Tibial artery (tissue), 4 donors: ENCODE measurements at regions not wholly inside any gene's neighbourhood (a gene's known extent, or its start where the extent isn't known, plus 50 kb on each side); places are given as distances from the start of the nearest gene placed in this dataset.

Experiments used
- DNase-seq, 2 donors: peaks; one replicate each; pipeline ENCODE4 v3.0.0-alpha.2; 2019
- H3K27ac ChIP-seq, 2 donors: fragments of 200-600 bp; sonication (generic) in 1 of 2; 1 replicate in 1 of 2; 2 replicates in 1 of 2; pipeline ENCODE4 v1.5.1; 2018 to 2019; ENCODE audit warnings: mild to moderate bottlenecking in 1 of 2
- H3K27me3 ChIP-seq, 2 donors: fragments of 200-600 bp; sonication (generic) in 1 of 2; one replicate each; pipeline versions ENCODE4 v1.5.1 to v1.6.0; 2016 to 2019
- H3K36me3 ChIP-seq, 3 donors: fragments of 200-600 bp; sonication (generic) in 2 of 3; one replicate each; pipeline ENCODE4 v1.5.1; 2016 to 2019; ENCODE audit warnings: mild to moderate bottlenecking in 2 of 3
- H3K4me1 ChIP-seq, 4 donors: fragments of 200-600 bp; sonication (generic) in 2 of 4; 1 replicate in 3 of 4; 2 replicates in 1 of 4; pipeline ENCODE4 v1.5.1; 2016 to 2019
- H3K4me3 ChIP-seq, 2 donors: fragments of 200-600 bp; sonication (generic) in 1 of 2; 1 replicate in 1 of 2; 2 replicates in 1 of 2; pipeline ENCODE4 v1.5.1; 2018 to 2019; ENCODE audit warnings: mild to moderate bottlenecking in 2 of 2
- H3K9me3 ChIP-seq, 3 donors: fragments of 200-600 bp; sonication (generic) in 1 of 3; one replicate each; pipeline ENCODE4 v1.5.1; 2016 to 2019
- intact Hi-C: fragments of 100-400 bp; cut with DNase I; formaldehyde crosslinking; loops from one replicate; pipeline ENCODE4 v1.15.0; 2023; ENCODE audit warnings: low total_unique reads
- TF ChIP-seq, protein P1 (sequence below), 2 experiments: fragments of 200-600 bp in 1 of 2; fragments of 450-650 bp in 1 of 2; IDR thresholded peaks; one replicate each; pipeline ENCODE4 v1.5.1; 2017 to 2019; ENCODE audit warnings: antibody characterized with exemption in 2 of 2, mild to moderate bottlenecking in 1 of 2, moderate library complexity in 1 of 2

- no peaks in the 10 kb centered on the region for H3K27me3 ChIP-seq
- no peak overlapping the region for H3K27ac ChIP-seq
- TF ChIP-seq, protein P1, sequence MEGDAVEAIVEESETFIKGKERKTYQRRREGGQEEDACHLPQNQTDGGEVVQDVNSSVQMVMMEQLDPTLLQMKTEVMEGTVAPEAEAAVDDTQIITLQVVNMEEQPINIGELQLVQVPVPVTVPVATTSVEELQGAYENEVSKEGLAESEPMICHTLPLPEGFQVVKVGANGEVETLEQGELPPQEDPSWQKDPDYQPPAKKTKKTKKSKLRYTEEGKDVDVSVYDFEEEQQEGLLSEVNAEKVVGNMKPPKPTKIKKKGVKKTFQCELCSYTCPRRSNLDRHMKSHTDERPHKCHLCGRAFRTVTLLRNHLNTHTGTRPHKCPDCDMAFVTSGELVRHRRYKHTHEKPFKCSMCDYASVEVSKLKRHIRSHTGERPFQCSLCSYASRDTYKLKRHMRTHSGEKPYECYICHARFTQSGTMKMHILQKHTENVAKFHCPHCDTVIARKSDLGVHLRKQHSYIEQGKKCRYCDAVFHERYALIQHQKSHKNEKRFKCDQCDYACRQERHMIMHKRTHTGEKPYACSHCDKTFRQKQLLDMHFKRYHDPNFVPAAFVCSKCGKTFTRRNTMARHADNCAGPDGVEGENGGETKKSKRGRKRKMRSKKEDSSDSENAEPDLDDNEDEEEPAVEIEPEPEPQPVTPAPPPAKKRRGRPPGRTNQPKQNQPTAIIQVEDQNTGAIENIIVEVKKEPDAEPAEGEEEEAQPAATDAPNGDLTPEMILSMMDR (IDR thresholded peaks at IDR 0.05): no peak
- intact Hi-C loops: no loop called here
- no peaks in the 10 kb centered on the region for H3K9me3 ChIP-seq
- H3K4me3 ChIP-seq: no peak overlapping the region
- DNase-seq: peak in 1 of 2 donors; percentile 15
- no peaks in the 10 kb centered on the region for H3K36me3 ChIP-seq
- H3K4me1 ChIP-seq: no peaks in the 10 kb centered on the region
These were observed 686.3 kb upstream of the HS6ST1 start for GRCh38 chr2:129004940-129005490.

DNA sequence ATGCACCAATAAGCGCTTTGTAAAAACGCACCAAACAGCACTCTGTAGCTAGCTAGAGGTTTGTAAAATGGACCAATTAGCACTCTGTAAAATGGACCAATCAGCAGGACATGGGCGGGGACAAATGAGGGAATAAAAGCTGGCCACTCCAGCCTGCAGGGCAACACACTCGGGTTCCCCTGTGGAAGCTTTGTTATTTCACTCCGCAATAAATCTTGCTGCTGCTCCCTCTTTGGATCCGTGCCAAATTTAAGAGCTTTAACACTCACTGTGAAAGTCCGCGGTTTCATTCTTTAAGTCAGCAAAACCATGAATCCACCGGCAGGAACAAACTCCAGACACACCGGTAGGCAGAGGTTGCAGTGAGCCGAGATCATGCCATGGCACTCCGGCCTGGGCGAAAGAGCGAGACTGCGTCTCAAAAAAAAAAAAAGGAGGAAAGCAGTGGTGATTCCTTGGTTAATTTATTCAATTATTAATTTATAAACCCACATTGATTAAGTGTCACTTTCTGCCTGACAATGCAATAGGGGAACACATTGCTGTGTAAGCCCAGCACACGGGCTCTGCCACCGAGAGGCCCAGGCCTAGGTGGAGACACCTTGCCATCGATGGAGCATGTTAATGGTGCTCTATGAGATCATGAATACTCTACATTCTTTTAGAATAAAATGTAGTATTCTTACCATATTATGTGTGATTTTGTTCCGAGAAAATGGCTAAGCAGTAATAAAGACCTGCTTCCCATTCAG, 687.6 kb upstream of the HS6ST1 start:
- H3K4me3 ChIP-seq: no peak overlapping the region
- TF ChIP-seq, protein P1 (IDR thresholded peaks at IDR 0.05): no peak
- H3K27me3 ChIP-seq: no peaks in the 10 kb centered on the region
- H3K9me3 ChIP-seq: no peaks in the 10 kb centered on the region
- no peak for DNase-seq
- H3K27ac ChIP-seq: no peak overlapping the region
- H3K36me3 ChIP-seq: no peaks in the 10 kb centered on the region
- no peaks in the 10 kb centered on the region for H3K4me1 ChIP-seq
- intact Hi-C loops: no loop called here

GRCh38 chr2:129006901-129007300, 688.2 kb upstream of the HS6ST1 start:
- no peaks in the 10 kb centered on the region for H3K4me1 ChIP-seq
- H3K27ac ChIP-seq: no peak overlapping the region
- H3K27me3 ChIP-seq: no peaks in the 10 kb centered on the region
- no peak overlapping the region for H3K4me3 ChIP-seq
- TF ChIP-seq, protein P1 (IDR thresholded peaks at IDR 0.05): no peak
- intact Hi-C loops: no loop called here
- no peaks in the 10 kb centered on the region for H3K9me3 ChIP-seq
- H3K36me3 ChIP-seq: no peaks in the 10 kb centered on the region
- no peak for DNase-seq

- intact Hi-C loops: no loop called here
- TF ChIP-seq, protein P1 (IDR thresholded peaks at IDR 0.05): no peak
These were observed 689.6 kb upstream of the HS6ST1 start for GRCh38 chr2:129008055-129008880.

GRCh38 chr2:129008881-129009554, 690.4 kb upstream of the HS6ST1 start:
- TF ChIP-seq, protein P1 (IDR thresholded peaks at IDR 0.05): no peak
- intact Hi-C loops: no loop called here
- Histone ChIP-seq H3K4me3 (no peak overlapping the region), H3K9me3 (no peaks in the 10 kb centered on the region), H3K27me3 (no peaks in the 10 kb centered on the region), H3K4me1 (no peaks in the 10 kb centered on the region), H3K36me3 (no peaks in the 10 kb centered on the region), H3K27ac (no peak overlapping the region)
- no peak for DNase-seq

More at GRCh38 chr2:129008055-129008880, 689.6 kb upstream of the HS6ST1 start:
- Histone ChIP-seq H3K27me3 (no peaks in the 10 kb centered on the region), H3K36me3 (no peaks in the 10 kb centered on the region), H3K9me3 (no peaks in the 10 kb centered on the region), H3K27ac (no peak overlapping the region), H3K4me1 (no peaks in the 10 kb centered on the region), H3K4me3 (no peak overlapping the region)
- DNase-seq: no peak
